Caki2 (cell line): ENCODE measurements at regions not wholly inside any gene's neighbourhood (a gene's known extent, or its start where the extent isn't known, plus 50 kb on each side); places are given as distances from the start of the nearest gene placed in this dataset.

Source experiments
- DNase-seq: peaks from one replicate; pipeline ENCODE4 v3.0.0-alpha.2; 2015; ENCODE audit warnings: low read depth
- in situ Hi-C: cut with HindIII; loops from 2 replicates; pipeline ENCODE4 v1.10.0; 2016; ENCODE audit warnings: low sequenced_read_pairs, low pct_unique_long_range_greater_than_20kb, mixed read lengths

DNA sequence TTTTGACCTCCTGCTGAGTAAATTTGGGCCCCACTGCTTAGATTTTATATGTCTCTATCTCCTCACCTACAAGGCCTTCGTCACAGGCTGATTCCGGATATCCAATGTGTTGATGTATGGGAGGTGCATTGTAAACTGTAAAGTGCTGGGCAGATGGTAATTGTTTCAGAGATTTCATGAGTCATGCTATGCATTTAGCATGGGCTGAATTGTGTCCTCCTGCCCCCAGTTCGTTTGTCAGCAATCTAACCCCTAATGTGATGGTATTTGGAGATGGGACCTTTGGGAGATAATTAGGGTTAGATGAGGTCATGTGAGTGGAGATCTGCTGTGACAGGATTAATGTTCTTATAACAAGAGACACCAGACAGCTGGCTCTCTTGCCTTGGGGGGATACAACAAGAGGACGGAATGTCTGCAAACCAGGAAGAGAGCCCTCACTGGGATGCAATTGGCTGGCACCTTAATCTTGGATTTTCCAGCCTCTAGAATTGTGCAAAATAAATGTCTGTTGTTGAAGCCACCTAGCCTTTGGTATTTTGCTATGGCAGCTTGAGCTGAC is 101.8 kb upstream of the NLRP1 start:
- in situ Hi-C loops, result no loop called here

DNA sequence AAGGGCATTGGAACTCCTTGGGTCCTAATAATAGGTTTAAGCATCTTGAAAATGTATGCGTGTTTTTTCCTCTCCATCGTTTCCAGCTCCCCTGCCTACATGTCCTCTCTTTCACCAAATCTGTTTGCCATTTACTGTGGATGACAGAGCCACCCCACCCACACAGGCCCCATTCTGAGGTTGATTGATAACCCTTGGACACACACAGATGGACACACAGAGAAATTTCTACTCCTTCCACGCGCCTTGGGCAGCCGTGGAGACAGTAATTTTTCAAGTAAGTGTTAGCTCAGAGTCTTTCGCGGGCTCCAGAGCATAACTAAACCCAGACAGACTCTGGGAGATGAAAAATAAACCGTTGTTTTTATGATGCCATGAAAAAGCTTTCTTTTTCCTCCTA is 103.3 kb upstream of the NLRP1 start:
- DNase-seq, result no peak
- in situ Hi-C loops, result no loop called here

More for the DNA sequence above, 101.8 kb upstream of the NLRP1 start:
- no peak for DNase-seq

DNA sequence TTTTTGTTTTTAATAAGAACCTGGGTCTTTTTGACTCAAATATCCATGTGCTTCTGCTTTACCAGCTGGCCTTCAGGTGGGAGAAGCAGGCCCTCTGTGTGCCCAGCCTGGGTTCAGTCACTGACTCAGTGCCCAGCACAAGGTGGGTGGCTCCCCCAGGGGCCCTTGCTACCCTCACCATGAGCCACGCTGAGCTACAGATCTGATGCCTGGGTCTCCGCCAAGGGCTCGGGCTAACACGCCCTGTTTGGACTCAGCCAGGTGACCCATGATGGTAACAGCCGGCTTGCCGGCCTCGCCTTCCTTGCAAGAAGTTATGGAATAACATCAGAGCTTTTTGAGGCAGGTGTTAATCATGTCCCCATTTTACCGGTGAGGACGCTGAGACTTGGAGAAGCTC is 109.5 kb upstream of the NLRP1 start:
- no peak for DNase-seq
- in situ Hi-C loops, result no loop called here

DNA sequence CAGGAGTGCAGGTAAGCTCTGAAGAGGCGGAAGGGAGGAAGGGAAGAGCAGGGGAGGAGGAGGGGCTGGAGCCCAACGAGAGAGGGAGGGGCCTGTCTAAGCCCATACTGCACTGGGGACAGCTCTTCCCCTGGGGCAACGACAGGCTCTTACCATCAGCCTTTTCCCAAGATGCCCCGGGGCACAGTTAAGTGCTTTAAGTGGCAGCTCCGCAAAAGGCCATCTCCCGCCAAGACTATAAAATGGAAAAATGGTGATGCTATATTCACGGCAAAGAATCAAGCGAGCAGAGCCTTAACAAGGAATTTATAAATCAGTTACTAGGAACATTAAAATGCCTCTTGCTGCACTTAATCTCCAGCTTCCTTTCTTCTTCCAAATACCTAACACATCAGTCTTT is 110.2 kb upstream of the NLRP1 start:
- in situ Hi-C loops, result no loop called here
- no peak for DNase-seq

DNA sequence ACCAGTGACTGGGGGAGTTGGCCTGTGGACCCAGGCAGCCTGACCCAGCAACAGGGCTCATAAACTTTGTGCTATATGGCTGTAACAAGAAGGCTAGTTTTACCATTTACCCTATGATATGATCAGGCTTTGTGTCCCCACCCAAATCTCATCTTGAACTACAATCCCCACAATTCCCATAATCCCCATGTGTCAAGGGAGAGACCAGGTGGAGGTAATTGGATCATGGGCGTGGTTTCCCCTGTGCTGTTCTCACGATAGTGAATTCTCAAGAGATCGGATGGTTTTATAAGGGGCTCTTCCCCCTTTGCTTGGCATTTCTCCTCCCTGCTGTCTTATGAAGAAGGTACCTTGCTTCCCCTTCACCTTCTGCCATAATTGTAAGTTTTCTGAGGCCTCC is 111.2 kb upstream of the NLRP1 start:
- in situ Hi-C loops, result no loop called here
- no peak for DNase-seq

DNA sequence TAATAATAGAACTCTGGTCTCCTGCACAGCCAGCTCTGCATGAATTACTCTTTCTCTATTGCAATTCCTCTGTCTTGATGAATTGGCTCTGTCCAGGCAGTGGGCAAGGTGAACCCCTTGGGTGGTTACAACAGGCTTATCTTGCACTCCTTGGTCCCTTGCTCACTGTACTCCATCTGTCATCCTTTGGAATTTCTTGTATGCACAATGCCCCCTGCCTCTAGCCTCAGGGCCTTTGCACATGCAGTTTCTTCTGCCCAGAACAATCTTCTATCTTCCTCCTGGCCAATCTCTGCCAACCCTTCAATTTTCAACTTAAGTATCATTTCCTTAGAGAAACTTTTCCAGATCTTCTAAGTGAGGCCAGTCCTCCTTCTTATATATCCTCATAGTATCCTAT is 114.7 kb upstream of the NLRP1 start:
- in situ Hi-C loops, result no loop called here
- DNase-seq, result no peak

DNA sequence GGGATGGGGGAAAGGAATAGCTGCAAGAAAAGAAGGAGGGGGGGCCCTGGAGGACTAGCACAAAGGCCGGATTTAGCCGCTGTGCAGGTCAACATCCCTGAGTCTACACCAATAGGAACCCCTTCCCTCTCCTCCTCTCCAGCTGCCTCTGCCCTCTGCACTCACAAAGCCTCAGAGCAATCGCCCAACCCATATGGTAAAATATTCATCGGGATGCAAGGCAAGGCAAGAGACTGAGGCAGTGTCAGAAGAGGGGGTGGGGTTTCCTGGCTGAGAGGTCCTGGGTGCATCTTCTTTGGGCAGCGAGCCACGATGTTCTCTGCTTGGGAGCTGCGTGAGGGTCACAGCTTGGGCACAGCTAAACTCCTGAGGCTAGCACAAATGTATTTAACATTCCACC is 115.5 kb upstream of the NLRP1 start:
- in situ Hi-C loops, result no loop called here
- DNase-seq, result no peak

DNA sequence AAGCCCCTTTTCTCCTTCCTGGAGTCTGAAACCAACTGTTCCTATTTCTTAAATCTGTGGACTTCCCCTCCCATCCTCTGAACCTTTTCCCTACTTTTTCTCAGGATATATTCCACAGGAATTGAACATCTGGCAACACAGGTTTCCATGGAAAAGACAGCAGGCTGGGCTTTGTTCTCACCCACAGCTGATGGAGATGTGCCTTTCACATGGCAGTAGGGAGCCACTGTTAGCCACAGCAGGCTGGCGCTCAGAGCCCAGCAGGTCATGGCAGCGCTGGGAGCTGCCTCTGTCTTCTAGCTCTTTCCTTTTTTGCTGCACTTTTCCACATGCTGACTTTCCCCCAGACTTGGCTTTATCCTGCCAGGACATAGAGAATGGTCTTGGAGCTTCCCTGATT is 116.4 kb upstream of the NLRP1 start:
- DNase-seq, result no peak
- in situ Hi-C loops, result no loop called here

DNA sequence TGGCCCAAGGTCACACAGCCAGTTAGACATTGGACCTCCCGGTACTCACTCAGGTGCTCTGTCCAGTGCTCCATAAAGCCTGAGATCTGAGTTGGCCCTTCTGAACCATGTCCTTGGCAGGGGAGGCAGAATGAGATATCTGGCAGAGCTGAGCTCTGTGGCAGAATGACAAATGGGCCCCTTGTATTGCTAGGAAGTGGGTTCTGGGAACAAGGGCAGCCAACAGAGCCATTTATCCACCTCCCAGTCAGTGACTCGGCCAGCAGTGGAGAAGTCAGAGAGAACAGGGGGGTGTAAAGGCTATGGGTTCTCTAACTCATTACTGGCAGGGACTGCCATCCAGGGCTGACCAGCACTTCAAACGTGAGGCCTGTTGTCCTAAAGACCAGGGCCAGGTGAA is 117.1 kb upstream of the NLRP1 start:
- in situ Hi-C loops, result no loop called here

DNA sequence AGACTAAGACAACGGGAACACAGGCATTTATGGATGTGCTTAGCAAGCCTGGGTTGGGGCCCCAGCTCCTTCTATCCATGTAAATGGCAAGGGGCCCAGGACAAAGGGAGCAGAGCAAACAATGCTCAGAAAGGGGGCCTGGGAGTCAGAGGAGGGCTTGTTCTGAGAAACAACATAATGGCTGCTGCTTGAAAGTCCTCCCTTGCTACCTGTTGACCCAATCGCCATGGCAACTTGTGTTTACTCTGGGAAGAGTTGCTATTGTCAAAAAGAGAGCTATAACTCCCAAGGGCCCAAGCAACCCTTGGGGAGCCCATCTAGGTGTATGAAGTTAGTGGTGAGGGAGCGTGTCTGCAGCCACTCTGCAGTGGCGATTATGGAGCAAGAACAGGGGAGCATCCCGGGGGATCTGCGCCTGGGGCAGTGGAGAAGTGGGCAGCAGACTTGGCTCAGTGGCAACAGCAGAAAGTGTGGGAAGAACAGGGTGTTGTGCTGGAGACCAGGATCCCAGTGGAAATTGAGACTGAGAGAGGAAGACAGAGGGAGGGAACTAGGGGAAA is 118.7 kb upstream of the NLRP1 start:
- in situ Hi-C loops, result no loop called here
- no peak for DNase-seq

More for the DNA sequence above, 117.1 kb upstream of the NLRP1 start:
- no peak for DNase-seq

DNA sequence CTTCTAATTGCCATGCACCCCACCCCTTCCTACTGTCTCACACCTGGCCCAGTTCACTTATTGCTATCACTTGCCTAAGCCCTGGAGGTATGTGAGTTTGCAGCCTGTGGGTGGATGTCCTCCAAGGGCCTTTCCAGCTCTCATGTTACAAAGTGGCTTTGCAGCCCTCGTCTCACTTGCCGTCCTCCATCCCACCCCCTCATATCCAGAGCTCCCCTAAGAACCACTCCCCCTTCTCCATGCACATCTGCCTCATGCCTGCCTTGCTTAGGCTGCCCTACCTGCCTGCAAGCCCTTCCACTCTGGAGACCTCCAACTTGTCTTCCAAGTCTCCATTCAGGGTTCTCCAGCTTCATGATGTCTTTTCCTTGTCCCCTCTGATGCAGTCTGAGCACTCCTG is 119.4 kb upstream of the NLRP1 start:
- DNase-seq, result no peak
- in situ Hi-C loops, result no loop called here

DNA sequence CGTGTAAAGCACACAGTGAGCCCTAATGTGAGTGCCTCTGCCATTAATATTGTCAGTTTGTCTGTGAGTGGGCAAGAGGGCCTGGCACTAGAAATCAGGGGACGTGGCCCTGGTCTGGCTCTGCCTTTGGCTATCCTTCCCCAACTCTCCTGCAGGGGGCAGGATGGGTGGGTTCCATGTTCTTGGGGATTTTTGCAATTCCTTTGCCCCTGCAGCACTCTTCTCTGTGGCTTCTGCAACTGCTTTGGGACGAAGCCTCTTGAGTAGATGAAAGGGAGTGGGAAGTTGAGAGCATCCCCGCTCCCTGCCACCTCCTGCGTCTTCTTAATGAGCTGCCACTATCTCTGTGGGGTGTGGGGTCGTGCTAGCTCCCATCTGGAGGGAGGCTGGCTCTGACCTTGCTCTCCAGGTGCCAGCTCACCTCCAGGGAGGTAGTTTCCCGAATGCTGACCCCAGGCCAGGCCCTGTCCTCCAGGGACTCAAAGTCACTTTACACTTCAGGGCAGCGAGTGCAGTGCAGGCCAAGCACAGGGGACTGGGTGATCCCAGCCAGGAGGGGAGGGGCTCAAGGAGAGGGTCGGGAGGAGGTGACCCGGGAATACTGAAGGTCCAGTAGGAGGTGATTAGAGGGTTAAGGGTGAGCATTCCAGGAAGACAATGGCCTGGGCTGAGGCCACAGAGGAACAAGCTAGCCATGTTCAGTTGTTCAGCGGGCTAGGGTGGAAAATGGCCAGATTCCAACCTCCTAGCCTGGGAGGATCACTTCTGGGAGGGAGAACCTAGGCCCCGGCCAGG is 121.0 kb upstream of the NLRP1 start:
- in situ Hi-C loops, result no loop called here
- DNase-seq, result no peak

DNA sequence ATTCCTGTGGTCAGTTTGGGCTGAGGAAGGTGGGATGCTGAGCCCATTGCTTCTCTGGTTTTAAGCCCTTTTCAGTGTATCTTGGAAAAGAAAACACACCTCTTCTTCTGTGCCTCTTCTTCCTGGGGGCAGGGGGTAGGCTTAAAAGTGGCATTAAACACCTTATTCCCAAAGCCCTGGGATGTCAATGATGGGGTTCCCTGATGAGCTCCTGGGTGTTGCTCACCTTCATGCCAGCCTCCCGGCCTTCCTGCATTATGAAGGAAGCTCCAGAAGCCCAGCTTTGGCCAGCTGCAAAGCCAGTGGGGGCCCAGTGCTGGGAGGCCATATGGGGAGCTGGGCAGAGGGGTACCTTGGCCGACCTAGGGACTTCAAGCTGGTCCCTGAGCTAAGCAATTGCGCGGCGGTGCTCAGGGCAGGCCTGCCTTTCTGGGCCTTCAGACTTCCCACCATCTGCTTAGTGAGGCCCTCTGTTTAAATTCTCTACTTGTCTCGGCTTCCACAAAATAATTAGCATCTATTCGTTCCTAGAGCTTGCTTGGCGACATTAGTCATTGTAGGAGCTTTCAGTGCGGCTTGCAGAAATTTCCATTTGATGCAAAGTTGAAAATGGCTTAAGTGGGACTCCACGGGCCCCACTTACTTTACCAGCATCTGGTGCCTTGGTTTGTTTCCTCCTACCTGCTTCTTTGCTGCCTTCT is 121.7 kb upstream of the NLRP1 start:
- in situ Hi-C loops, result no loop called here

DNA sequence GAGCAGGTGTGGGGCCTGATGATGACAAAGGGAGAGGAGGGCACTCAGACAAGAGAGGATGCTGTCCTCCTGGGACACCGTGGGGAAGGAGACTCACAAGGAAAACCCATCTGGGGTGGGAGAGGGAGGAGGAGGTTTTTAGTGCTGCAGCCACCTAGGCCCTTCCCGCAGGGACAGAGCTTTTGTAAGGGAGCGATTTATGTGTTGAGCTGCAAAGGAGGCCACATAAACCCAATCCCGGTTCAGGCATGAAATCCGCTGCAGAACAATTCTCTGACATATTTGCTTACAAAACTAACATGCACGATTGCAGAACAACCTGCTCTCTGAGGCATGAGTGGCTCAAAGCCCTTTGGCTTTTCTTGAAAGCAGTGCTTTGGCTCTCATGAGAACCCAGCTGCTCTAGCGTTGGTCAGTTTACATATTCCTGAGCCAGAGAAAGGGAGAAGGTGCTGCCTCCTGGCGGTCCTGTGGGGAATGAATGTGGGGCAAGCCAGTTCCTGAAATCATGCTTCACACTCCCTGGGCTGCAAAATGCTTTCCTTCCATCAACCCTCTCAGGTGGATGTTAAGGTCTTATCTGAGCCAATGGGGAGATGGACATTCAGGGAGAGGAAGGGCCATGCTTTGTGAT is 122.4 kb upstream of the NLRP1 start:
- in situ Hi-C loops, result no loop called here
- DNase-seq, result peak; percentile 26

More for the DNA sequence above, 121.7 kb upstream of the NLRP1 start:
- DNase-seq, result no peak

DNA sequence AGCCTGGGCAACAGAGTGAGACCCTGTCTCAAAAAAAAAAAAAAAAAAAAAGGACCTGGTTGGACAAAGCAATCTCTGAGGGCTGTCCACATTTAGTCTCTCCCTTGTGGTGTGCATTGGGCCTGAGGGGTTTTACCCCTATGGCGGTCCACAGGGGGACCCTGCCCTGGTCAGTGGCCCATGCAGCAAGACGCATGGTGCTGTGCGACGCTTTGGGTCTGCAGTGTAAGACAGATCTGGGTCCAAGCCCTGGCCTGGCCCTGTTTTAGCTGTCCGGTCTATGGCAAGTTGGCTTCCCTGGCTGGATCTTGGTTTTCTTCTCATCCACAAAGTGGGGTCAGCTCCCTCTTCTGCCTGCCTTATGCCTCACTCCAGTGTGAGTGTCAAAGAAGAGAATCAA is 123.2 kb upstream of the NLRP1 start:
- in situ Hi-C loops, result no loop called here
- DNase-seq, result no peak

DNA sequence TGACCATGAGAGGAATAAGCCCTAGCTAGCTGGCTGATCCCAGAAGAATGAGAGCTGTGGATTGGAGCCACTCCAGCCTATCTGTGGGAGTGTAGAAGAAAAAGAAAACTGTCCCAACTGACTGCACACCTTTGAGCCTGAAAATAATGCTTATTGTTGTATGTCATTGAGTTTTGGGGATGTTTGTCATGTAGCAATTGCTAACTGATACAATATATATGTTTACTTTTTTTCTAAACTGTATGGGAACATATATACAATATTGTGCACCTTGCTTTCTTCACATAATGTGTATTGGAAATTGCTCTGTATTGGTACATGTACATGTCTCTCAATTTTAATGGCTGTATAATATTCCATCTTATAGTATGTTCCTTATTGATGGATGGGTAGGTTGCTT is 124.0 kb upstream of the NLRP1 start:
- no peak for DNase-seq
- in situ Hi-C loops, result no loop called here

DNA sequence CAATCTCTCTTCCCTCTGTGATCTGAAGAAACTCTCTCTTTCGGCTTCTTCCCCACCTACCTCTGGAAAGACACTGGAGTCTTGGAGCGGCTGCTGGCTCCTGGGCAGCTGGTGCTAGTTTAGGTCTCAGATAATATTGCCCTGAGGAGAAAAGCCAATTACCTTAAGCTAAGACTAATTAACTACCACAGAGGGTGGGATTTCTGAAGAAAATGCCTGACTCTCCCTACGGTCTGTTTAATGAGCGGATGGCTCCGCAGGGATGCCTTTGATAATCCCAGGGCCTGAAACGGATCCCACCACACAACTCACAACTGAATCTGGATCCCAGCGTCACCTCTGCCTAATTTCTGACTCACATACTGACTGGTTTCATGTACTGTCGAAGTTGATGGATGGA is 127.0 kb upstream of the NLRP1 start:
- no peak for DNase-seq
- in situ Hi-C loops, result no loop called here

DNA sequence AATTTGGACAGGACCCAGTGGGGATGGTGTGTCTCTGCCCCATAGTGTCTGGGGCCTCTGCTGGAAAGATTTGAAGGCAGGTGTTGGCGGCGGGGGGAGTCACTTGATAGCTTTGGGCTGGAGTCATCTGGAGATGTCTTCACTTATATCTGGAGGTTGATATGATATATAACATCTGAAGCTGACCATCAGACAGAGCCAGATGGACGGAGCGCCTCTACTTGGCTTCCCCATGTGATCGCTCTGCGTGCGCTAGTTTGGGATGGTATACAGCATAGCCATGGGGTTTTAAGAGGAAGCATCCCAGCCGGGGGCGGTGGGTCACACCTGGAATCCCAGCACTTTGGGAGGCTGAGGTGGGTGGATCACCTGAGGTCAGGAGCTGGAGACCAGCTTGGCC is 130.7 kb upstream of the NLRP1 start:
- in situ Hi-C loops, result no loop called here
- no peak for DNase-seq

DNA sequence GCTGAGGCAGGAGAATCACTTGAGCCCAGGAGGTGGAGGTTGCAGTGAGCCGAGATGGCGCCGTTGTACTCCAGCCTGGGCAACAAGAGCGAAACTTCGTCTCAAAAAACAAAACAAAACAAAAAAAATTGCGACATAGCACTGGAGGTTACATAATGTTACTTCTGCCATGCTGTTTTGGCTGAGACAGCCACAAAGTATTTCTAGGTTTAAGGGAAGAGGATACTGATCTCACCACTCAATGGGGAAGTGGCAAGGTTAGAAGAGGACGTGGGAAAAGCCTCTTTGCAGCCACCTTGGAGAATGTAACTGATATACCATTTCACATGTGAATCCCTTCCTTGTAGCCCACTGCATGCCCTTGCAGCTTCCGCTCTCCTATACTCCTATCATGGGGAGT is 131.2 kb upstream of the NLRP1 start:
- in situ Hi-C loops, result no loop called here
- no peak for DNase-seq
